ENCODE measurements at regions not wholly inside any gene's neighbourhood (a gene's known extent, or its start where the extent isn't known, plus 50 kb on each side); places are given as distances from the start of the nearest gene placed in this dataset.

DNA sequence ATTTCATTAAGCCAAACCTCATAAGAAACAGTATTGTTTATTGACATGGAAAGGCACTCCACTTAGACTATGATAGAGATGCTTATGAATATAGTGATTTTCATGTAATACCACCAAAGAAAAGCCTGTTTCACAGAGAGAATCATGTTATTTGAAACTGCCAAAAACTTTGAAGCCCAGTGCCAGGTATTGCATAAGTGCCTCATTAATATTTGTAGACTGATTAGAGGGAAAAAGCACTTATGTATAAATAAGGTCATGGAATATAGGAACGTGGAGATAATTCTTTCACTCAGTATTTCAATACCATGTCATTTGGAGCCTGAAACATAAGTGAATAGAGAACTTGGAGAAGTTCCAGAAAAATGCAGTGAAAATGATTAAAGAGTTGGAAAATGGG, 162.6 kb upstream of the CRIM1 start:
- no peak overlapping the region for H3K27ac Mint-ChIP-seq
- H2AFZ ChIP-seq (ENCODE audit: insufficient read depth, low read depth, low read length, poor library complexity, severe bottlenecking), result no peak overlapping the region
- no peak overlapping the region for H3K9ac ChIP-seq (ENCODE audit: insufficient read depth, low read length, poor library complexity, severe bottlenecking)
- H3K4me1 Mint-ChIP-seq, result no peaks in the 10 kb centered on the region
- H3K27me3 ChIP-seq (ENCODE audit: control insufficient read depth in 2 of 2, insufficient read depth in 2 of 2, low read length in 2 of 2), result no peaks in the 10 kb centered on the region
- H3K79me2 ChIP-seq (ENCODE audit: insufficient read depth, low read length), result no peaks in the 10 kb centered on the region
- peaks cover 0 to 2% (median 0%) of the 10 kb centered on the region in 3 donors for H3K27me3 Mint-ChIP-seq (ENCODE audit: low read depth in 3 of 3)
- H3K27ac ChIP-seq (ENCODE audit: low read depth in 1 of 2, low read length in 2 of 2), result no peak overlapping the region
- H3K36me3 ChIP-seq (replicated peaks in 1 of 2; ENCODE audit: control insufficient read depth in 1 of 2, insufficient read depth in 2 of 2, low read length in 2 of 2), result no peaks in the 10 kb centered on the region
- WGBS (ENCODE audit: insufficient coverage), result no CpG with 5 or more reads among the region's 1 CpG
- H3K9me3 ChIP-seq (replicated peaks in 1 of 2; ENCODE audit: control insufficient read depth in 1 of 2, insufficient read depth in 1 of 2, low read length in 2 of 2), result no peaks in the 10 kb centered on the region
- H3K36me3 Mint-ChIP-seq, result no peaks in the 10 kb centered on the region
- H3K9me3 Mint-ChIP-seq, result no peaks in the 10 kb centered on the region
- no peak overlapping the region for H3K4me3 ChIP-seq (replicated peaks in 1 of 3; ENCODE audit: low read depth in 2 of 3, low read length in 3 of 3)
- H3K4me1 ChIP-seq (ENCODE audit: control insufficient read depth in 1 of 2, insufficient read depth in 2 of 2, low read length in 2 of 2), result no peaks in the 10 kb centered on the region
- no peak overlapping the region for H3K4me3 Mint-ChIP-seq
- TF ChIP-seq, protein P1, sequence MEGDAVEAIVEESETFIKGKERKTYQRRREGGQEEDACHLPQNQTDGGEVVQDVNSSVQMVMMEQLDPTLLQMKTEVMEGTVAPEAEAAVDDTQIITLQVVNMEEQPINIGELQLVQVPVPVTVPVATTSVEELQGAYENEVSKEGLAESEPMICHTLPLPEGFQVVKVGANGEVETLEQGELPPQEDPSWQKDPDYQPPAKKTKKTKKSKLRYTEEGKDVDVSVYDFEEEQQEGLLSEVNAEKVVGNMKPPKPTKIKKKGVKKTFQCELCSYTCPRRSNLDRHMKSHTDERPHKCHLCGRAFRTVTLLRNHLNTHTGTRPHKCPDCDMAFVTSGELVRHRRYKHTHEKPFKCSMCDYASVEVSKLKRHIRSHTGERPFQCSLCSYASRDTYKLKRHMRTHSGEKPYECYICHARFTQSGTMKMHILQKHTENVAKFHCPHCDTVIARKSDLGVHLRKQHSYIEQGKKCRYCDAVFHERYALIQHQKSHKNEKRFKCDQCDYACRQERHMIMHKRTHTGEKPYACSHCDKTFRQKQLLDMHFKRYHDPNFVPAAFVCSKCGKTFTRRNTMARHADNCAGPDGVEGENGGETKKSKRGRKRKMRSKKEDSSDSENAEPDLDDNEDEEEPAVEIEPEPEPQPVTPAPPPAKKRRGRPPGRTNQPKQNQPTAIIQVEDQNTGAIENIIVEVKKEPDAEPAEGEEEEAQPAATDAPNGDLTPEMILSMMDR (IDR thresholded peaks at IDR 0.05), result no peak
- no peak for DNase-seq
- intact Hi-C loops (cut with micrococcal nuclease), result no loop called here
- H3K4me2 ChIP-seq (replicated peaks; ENCODE audit: extremely low read depth, low read length, poor library complexity, severe bottlenecking), result no peak overlapping the region
- H4K20me1 ChIP-seq (ENCODE audit: insufficient read depth, low read length), result no peaks in the 10 kb centered on the region

DNA sequence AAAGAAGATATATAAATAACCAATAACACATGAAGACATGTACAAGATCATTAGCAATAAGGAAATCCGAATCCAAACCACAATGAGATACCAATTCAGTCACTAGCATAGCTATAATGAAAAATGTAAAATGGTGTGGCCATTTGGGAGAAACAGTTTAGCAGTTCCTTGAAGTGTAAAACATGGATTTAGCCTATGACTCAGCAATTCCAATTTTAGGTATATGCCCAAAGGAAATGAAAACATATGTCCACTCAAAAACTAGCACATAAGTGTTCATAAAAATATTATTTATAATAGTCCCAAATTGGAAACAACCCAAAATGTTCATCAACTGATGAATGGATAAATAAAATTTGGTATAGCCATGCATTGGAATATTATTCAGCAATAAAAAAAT, 165.5 kb upstream of the CRIM1 start:
- H3K4me1 ChIP-seq (ENCODE audit: control insufficient read depth in 1 of 2, insufficient read depth in 2 of 2, low read length in 2 of 2), result no peaks in the 10 kb centered on the region
- H3K27me3 Mint-ChIP-seq (ENCODE audit: low read depth in 3 of 3), result peaks cover 0 to 2% (median 2%) of the 10 kb centered on the region in 3 donors
- H3K27ac ChIP-seq (ENCODE audit: low read depth in 1 of 2, low read length in 2 of 2), result no peak overlapping the region
- peak overlapping the region in 1 of 7 donors; percentile 7 for H3K27ac Mint-ChIP-seq
- TF ChIP-seq, protein P1 (IDR thresholded peaks at IDR 0.05), result no peak
- no CpG with 5 or more reads among the region's 1 CpG for WGBS (ENCODE audit: insufficient coverage)
- no peak overlapping the region for H3K4me3 Mint-ChIP-seq
- H3K9ac ChIP-seq (ENCODE audit: insufficient read depth, low read length, poor library complexity, severe bottlenecking), result no peak overlapping the region
- peaks cover 0 to 1% (median 0%) of the 10 kb centered on the region in 7 donors for H3K9me3 Mint-ChIP-seq
- H3K27me3 ChIP-seq (ENCODE audit: control insufficient read depth in 2 of 2, insufficient read depth in 2 of 2, low read length in 2 of 2), result no peaks in the 10 kb centered on the region
- no peak overlapping the region for H3K4me2 ChIP-seq (replicated peaks; ENCODE audit: extremely low read depth, low read length, poor library complexity, severe bottlenecking)
- H3K79me2 ChIP-seq (ENCODE audit: insufficient read depth, low read length), result no peaks in the 10 kb centered on the region
- no peaks in the 10 kb centered on the region for H3K36me3 Mint-ChIP-seq
- H4K20me1 ChIP-seq (ENCODE audit: insufficient read depth, low read length), result no peaks in the 10 kb centered on the region
- H2AFZ ChIP-seq (ENCODE audit: insufficient read depth, low read depth, low read length, poor library complexity, severe bottlenecking), result no peak overlapping the region
- H3K9me3 ChIP-seq (replicated peaks in 1 of 2; ENCODE audit: control insufficient read depth in 1 of 2, insufficient read depth in 1 of 2, low read length in 2 of 2), result no peaks in the 10 kb centered on the region
- intact Hi-C loops (cut with micrococcal nuclease), result no loop called here
- H3K36me3 ChIP-seq (replicated peaks in 1 of 2; ENCODE audit: control insufficient read depth in 1 of 2, insufficient read depth in 2 of 2, low read length in 2 of 2), result no peaks in the 10 kb centered on the region
- DNase-seq, result no peak
- no peaks in the 10 kb centered on the region for H3K4me1 Mint-ChIP-seq
- H3K4me3 ChIP-seq (replicated peaks in 1 of 3; ENCODE audit: low read depth in 2 of 3, low read length in 3 of 3), result no peak overlapping the region

Measured in CD14-positive monocyte (primary cell).